ENCODE measurements at regions not wholly inside any gene's neighbourhood (a gene's known extent, or its start where the extent isn't known, plus 50 kb on each side); places are given as distances from the start of the nearest gene placed in this dataset.

DNA sequence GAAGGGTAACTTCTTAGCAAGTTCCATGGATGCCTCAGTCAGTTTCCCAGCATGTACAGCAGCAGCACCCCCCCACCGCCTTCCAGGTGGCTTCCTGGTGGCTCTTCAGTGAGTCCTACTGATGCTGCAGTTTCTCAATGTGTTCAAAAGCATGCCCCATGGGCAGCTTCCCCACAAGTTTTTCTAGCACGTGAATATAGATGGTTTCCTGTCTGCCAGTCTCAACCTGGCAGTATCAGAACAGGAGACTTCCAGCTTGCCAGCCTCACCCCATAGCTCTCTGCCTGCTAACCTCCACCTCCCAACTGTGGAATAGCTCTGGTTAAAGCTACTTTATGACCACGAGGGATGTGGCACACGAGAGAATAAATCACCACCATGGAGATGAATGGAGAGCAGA lies 188.3 kb upstream of the SLCO3A1 start:
- H2AFZ ChIP-seq (ENCODE audit: low read depth, low read length, poor library complexity, severe bottlenecking), result no peak overlapping the region
- H3K27ac ChIP-seq (ENCODE audit: low read depth, low read length), result no peak overlapping the region
- CTCF ChIA-PET, result no interaction called here
- BruUV-seq (replicated peaks), result no TSS peak
- no peak overlapping the region for H3K4me3 ChIP-seq (replicated peaks in 1 of 2; ENCODE audit: low read depth in 1 of 2, low read length in 2 of 2)
- no peaks in the 10 kb centered on the region for H3K4me1 ChIP-seq (ENCODE audit: control insufficient read depth in 1 of 2, insufficient read depth in 2 of 2, low read length in 2 of 2)
- TF ChIP-seq CEBPB (IDR thresholded peaks at IDR 0.05; ENCODE audit: low read depth) (no peak), SRF (IDR thresholded peaks at IDR 0.05; ENCODE audit: low read depth) (no peak), EZH2 (IDR thresholded peaks at IDR 0.05) (no peak), CBX3 (IDR thresholded peaks at IDR 0.05; ENCODE audit: low read depth) (no peak), EGR1 (IDR thresholded peaks at IDR 0.05; ENCODE audit: low read depth) (no peak), FOSL1 (IDR thresholded peaks at IDR 0.05; ENCODE audit: low read depth) (no peak), ZNF274 (IDR thresholded peaks at IDR 0.05; ENCODE audit: low read depth, low read length) (no peak), POLR2A (IDR thresholded peaks at IDR 0.05; ENCODE audit: borderline replicate concordance, extremely low read depth, insufficient read depth, insufficient read length) (no peak), ZFX (IDR thresholded peaks at IDR 0.05) (no peak), YY1 (IDR thresholded peaks at IDR 0.05; ENCODE audit: extremely low read depth, insufficient replicate concordance, low read depth, low read length) (no peak), POLR2AphosphoS5 (IDR thresholded peaks at IDR 0.05; ENCODE audit: low read depth, low read length) (no peak), RAD21 (IDR thresholded peaks at IDR 0.05; ENCODE audit: low read depth) (no peak), ELF1 (IDR thresholded peaks at IDR 0.05; ENCODE audit: borderline replicate concordance, low read depth) (no peak)
- TF ChIP-seq, protein P1, sequence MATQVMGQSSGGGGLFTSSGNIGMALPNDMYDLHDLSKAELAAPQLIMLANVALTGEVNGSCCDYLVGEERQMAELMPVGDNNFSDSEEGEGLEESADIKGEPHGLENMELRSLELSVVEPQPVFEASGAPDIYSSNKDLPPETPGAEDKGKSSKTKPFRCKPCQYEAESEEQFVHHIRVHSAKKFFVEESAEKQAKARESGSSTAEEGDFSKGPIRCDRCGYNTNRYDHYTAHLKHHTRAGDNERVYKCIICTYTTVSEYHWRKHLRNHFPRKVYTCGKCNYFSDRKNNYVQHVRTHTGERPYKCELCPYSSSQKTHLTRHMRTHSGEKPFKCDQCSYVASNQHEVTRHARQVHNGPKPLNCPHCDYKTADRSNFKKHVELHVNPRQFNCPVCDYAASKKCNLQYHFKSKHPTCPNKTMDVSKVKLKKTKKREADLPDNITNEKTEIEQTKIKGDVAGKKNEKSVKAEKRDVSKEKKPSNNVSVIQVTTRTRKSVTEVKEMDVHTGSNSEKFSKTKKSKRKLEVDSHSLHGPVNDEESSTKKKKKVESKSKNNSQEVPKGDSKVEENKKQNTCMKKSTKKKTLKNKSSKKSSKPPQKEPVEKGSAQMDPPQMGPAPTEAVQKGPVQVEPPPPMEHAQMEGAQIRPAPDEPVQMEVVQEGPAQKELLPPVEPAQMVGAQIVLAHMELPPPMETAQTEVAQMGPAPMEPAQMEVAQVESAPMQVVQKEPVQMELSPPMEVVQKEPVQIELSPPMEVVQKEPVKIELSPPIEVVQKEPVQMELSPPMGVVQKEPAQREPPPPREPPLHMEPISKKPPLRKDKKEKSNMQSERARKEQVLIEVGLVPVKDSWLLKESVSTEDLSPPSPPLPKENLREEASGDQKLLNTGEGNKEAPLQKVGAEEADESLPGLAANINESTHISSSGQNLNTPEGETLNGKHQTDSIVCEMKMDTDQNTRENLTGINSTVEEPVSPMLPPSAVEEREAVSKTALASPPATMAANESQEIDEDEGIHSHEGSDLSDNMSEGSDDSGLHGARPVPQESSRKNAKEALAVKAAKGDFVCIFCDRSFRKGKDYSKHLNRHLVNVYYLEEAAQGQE (IDR thresholded peaks at IDR 0.05; ENCODE audit: low read depth), result no peak
- TF ChIP-seq, protein P2, sequence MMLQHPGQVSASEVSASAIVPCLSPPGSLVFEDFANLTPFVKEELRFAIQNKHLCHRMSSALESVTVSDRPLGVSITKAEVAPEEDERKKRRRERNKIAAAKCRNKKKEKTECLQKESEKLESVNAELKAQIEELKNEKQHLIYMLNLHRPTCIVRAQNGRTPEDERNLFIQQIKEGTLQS (IDR thresholded peaks at IDR 0.05), result no peak
- TF ChIP-seq, protein P3, sequence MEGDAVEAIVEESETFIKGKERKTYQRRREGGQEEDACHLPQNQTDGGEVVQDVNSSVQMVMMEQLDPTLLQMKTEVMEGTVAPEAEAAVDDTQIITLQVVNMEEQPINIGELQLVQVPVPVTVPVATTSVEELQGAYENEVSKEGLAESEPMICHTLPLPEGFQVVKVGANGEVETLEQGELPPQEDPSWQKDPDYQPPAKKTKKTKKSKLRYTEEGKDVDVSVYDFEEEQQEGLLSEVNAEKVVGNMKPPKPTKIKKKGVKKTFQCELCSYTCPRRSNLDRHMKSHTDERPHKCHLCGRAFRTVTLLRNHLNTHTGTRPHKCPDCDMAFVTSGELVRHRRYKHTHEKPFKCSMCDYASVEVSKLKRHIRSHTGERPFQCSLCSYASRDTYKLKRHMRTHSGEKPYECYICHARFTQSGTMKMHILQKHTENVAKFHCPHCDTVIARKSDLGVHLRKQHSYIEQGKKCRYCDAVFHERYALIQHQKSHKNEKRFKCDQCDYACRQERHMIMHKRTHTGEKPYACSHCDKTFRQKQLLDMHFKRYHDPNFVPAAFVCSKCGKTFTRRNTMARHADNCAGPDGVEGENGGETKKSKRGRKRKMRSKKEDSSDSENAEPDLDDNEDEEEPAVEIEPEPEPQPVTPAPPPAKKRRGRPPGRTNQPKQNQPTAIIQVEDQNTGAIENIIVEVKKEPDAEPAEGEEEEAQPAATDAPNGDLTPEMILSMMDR (IDR thresholded peaks at IDR 0.05 in 2 of 3, conservative IDR thresholded peaks at IDR 0.05 in 1 of 3; ENCODE audit: borderline replicate concordance in 1 of 3, insufficient read depth in 1 of 3, low read depth in 2 of 3, low read length in 2 of 3), result no peak
- TF ChIP-seq, protein P4, sequence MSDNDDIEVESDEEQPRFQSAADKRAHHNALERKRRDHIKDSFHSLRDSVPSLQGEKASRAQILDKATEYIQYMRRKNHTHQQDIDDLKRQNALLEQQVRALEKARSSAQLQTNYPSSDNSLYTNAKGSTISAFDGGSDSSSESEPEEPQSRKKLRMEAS (IDR thresholded peaks at IDR 0.05), result no peak
- no peak overlapping the region for H3K4me2 ChIP-seq (ENCODE audit: low read length)
- DNase-seq (ENCODE audit: low read depth, low spot score), result no peak
- RAD21 ChIA-PET (ENCODE audit: low non-redundant PET in 1 of 2, low total read pairs in 2 of 2, uncharacterized antibody in 2 of 2, unreplicated experiment in 2 of 2), result no interaction called here
- H3K9ac ChIP-seq (ENCODE audit: low read length), result no peak overlapping the region
- no peaks in the 10 kb centered on the region for H3K79me2 ChIP-seq (ENCODE audit: insufficient read depth, low read length)
- H3K36me3 ChIP-seq (ENCODE audit: control insufficient read depth in 1 of 2, insufficient read depth in 2 of 2, low read length in 2 of 2), result no peaks in the 10 kb centered on the region
- POLR2A ChIA-PET, result no interaction called here
- peaks cover 35% of the 10 kb centered on the region for H3K27me3 ChIP-seq (ENCODE audit: insufficient read depth, low read length)
- ATAC-seq, result no peak
- no peaks in the 10 kb centered on the region for H3K9me3 ChIP-seq (ENCODE audit: control insufficient read depth in 1 of 2, insufficient read depth in 1 of 2, low read depth in 1 of 2, low read length in 2 of 2)
- no peaks in the 10 kb centered on the region for H3K9me2 ChIP-seq (ENCODE audit: insufficient read depth)
- intact Hi-C loops (cut with micrococcal nuclease), result no loop called here
- H4K20me1 ChIP-seq (ENCODE audit: insufficient read depth), result no peaks in the 10 kb centered on the region; the same call in 1 of the 2 replicates

All from HCT116 (cell line).